ENCODE measurements at regions not wholly inside any gene's neighbourhood (a gene's known extent, or its start where the extent isn't known, plus 50 kb on each side); places are given as distances from the start of the nearest gene placed in this dataset.

- no peak for DNase-seq (ENCODE audit: low read depth)
- in situ Hi-C loops (cut with HindIII; ENCODE audit: low pct_unique_long_range_greater_than_20kb, low sequenced_read_pairs): no loop called here
These were observed 254.1 kb upstream of the FBXL7 start for GRCh38 chr5:15245913-15246312.

GRCh38 chr5:15243301-15244020, 256.5 kb upstream of the FBXL7 start:
- DNase-seq (ENCODE audit: low read depth): no peak
- in situ Hi-C loops (cut with HindIII; ENCODE audit: low pct_unique_long_range_greater_than_20kb, low sequenced_read_pairs): no loop called here

- DNase-seq (ENCODE audit: low read depth): no peak
- in situ Hi-C loops (cut with HindIII; ENCODE audit: low pct_unique_long_range_greater_than_20kb, low sequenced_read_pairs): no loop called here
These were observed 258.7 kb upstream of the FBXL7 start for GRCh38 chr5:15241216-15241821.

- no peak for DNase-seq (ENCODE audit: low read depth)
- in situ Hi-C loops (cut with HindIII; ENCODE audit: low pct_unique_long_range_greater_than_20kb, low sequenced_read_pairs): no loop called here
These were observed 262.0 kb upstream of the FBXL7 start for GRCh38 chr5:15238006-15238405.

GRCh38 chr5:15236911-15237508, 263.0 kb upstream of the FBXL7 start:
- in situ Hi-C loops (cut with HindIII; ENCODE audit: low pct_unique_long_range_greater_than_20kb, low sequenced_read_pairs): no loop called here
- no peak for DNase-seq (ENCODE audit: low read depth)

- in situ Hi-C loops (cut with HindIII; ENCODE audit: low pct_unique_long_range_greater_than_20kb, low sequenced_read_pairs): no loop called here
- DNase-seq (ENCODE audit: low read depth): no peak
These were observed 265.1 kb upstream of the FBXL7 start for GRCh38 chr5:15234911-15235310.

GRCh38 chr5:15234366-15234765, 265.6 kb upstream of the FBXL7 start:
- in situ Hi-C loops (cut with HindIII; ENCODE audit: low pct_unique_long_range_greater_than_20kb, low sequenced_read_pairs): no loop called here
- no peak for DNase-seq (ENCODE audit: low read depth)

GRCh38 chr5:15233566-15233965, 266.4 kb upstream of the FBXL7 start:
- DNase-seq (ENCODE audit: low read depth): no peak
- in situ Hi-C loops (cut with HindIII; ENCODE audit: low pct_unique_long_range_greater_than_20kb, low sequenced_read_pairs): no loop called here

- no peak for DNase-seq (ENCODE audit: low read depth)
- in situ Hi-C loops (cut with HindIII; ENCODE audit: low pct_unique_long_range_greater_than_20kb, low sequenced_read_pairs): no loop called here
These were observed 277.8 kb upstream of the FBXL7 start for GRCh38 chr5:15222156-15222555.

- in situ Hi-C loops (cut with HindIII; ENCODE audit: low pct_unique_long_range_greater_than_20kb, low sequenced_read_pairs): no loop called here
- no peak for DNase-seq (ENCODE audit: low read depth)
These were observed 279.3 kb upstream of the FBXL7 start for GRCh38 chr5:15220642-15221173.

GRCh38 chr5:15215056-15215455, 284.9 kb upstream of the FBXL7 start:
- in situ Hi-C loops (cut with HindIII; ENCODE audit: low pct_unique_long_range_greater_than_20kb, low sequenced_read_pairs): no loop called here

GRCh38 chr5:15214010-15214409, 286.0 kb upstream of the FBXL7 start:
- in situ Hi-C loops (cut with HindIII; ENCODE audit: low pct_unique_long_range_greater_than_20kb, low sequenced_read_pairs): no loop called here
- DNase-seq (ENCODE audit: low read depth): no peak

More at GRCh38 chr5:15215056-15215455, 284.9 kb upstream of the FBXL7 start:
- no peak for DNase-seq (ENCODE audit: low read depth)

GRCh38 chr5:15209053-15209762, 290.8 kb upstream of the FBXL7 start:
- in situ Hi-C loops (cut with HindIII; ENCODE audit: low pct_unique_long_range_greater_than_20kb, low sequenced_read_pairs): no loop called here
- DNase-seq (ENCODE audit: low read depth): no peak

- DNase-seq (ENCODE audit: low read depth): no peak
- in situ Hi-C loops (cut with HindIII; ENCODE audit: low pct_unique_long_range_greater_than_20kb, low sequenced_read_pairs): no loop called here
These were observed 293.8 kb upstream of the FBXL7 start for GRCh38 chr5:15206133-15206532.

- in situ Hi-C loops (cut with HindIII; ENCODE audit: low pct_unique_long_range_greater_than_20kb, low sequenced_read_pairs): no loop called here
- DNase-seq (ENCODE audit: low read depth): no peak
These were observed 296.6 kb upstream of the FBXL7 start for GRCh38 chr5:15203376-15203775.

GRCh38 chr5:15191012-15191411, 309.0 kb upstream of the FBXL7 start:
- in situ Hi-C loops (cut with HindIII; ENCODE audit: low pct_unique_long_range_greater_than_20kb, low sequenced_read_pairs): no loop called here
- no peak for DNase-seq (ENCODE audit: low read depth)

GRCh38 chr5:15183520-15183919, 311.9 kb upstream of the ANKH start:
- DNase-seq (ENCODE audit: low read depth): no peak

GRCh38 chr5:15170173-15170572, 298.6 kb upstream of the ANKH start:
- no peak for DNase-seq (ENCODE audit: low read depth)
- in situ Hi-C loops (cut with HindIII; ENCODE audit: low pct_unique_long_range_greater_than_20kb, low sequenced_read_pairs): no loop called here

More at GRCh38 chr5:15183520-15183919, 311.9 kb upstream of the ANKH start:
- in situ Hi-C loops (cut with HindIII; ENCODE audit: low pct_unique_long_range_greater_than_20kb, low sequenced_read_pairs): no loop called here

GRCh38 chr5:15168358-15168757, 296.8 kb upstream of the ANKH start:
- in situ Hi-C loops (cut with HindIII; ENCODE audit: low pct_unique_long_range_greater_than_20kb, low sequenced_read_pairs): no loop called here
- no peak for DNase-seq (ENCODE audit: low read depth)

Data from Caki2 (cell line).